GM20000 (cell line): ENCODE measurements at regions not wholly inside any gene's neighbourhood (a gene's known extent, or its start where the extent isn't known, plus 50 kb on each side); places are given as distances from the start of the nearest gene placed in this dataset.

Experiments used
- DNase-seq: peaks from one replicate; pipeline ENCODE4 v3.0.0; 2012; ENCODE audit warnings: low spot score
- TF ChIP-seq, protein P1 (sequence below): IDR thresholded peaks from 2 replicates; pipeline ENCODE4 v1.5.1; 2012; ENCODE audit warnings: mild to moderate bottlenecking, control low read depth; ENCODE audit errors: extremely low read depth, missing control alignments

DNA sequence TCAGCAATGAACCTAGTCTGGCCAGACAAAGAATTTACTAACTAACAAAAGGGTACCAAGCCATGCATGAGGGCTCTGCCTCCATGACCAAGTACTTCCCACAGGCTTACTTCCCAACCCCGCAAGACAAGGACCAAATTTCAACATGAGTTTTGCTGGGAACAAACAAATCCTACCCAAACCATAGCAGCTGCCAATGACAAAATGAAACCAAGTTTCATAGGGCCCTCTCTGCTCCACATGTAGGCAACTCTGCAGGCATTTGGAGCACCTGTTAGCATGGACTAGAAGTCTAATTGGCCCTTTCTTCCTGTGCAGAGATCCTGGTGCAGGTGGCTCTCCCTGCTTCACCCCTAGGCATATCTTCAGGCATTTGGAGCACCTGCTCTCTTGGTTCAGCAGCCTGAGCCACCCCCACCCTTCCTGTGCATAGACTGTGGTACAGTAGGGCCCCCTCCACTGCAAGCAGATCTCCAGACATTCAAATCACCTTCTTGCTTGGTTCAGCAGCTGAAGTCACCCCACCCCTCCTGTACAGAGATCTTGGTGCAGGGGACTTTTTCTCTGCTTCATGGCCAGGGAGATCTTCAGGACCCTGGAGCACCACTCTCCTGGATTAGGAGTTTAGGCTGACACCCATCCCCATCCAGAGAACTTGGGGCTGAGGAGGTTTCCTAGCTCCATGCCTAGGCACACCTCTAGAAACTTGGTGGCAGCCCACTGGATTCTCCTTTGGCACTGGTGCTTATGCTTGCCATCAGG, 308.7 kb downstream of the RPAP3 start:
- TF ChIP-seq, protein P1, sequence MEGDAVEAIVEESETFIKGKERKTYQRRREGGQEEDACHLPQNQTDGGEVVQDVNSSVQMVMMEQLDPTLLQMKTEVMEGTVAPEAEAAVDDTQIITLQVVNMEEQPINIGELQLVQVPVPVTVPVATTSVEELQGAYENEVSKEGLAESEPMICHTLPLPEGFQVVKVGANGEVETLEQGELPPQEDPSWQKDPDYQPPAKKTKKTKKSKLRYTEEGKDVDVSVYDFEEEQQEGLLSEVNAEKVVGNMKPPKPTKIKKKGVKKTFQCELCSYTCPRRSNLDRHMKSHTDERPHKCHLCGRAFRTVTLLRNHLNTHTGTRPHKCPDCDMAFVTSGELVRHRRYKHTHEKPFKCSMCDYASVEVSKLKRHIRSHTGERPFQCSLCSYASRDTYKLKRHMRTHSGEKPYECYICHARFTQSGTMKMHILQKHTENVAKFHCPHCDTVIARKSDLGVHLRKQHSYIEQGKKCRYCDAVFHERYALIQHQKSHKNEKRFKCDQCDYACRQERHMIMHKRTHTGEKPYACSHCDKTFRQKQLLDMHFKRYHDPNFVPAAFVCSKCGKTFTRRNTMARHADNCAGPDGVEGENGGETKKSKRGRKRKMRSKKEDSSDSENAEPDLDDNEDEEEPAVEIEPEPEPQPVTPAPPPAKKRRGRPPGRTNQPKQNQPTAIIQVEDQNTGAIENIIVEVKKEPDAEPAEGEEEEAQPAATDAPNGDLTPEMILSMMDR, result no peak
- DNase-seq, result no peak

DNA sequence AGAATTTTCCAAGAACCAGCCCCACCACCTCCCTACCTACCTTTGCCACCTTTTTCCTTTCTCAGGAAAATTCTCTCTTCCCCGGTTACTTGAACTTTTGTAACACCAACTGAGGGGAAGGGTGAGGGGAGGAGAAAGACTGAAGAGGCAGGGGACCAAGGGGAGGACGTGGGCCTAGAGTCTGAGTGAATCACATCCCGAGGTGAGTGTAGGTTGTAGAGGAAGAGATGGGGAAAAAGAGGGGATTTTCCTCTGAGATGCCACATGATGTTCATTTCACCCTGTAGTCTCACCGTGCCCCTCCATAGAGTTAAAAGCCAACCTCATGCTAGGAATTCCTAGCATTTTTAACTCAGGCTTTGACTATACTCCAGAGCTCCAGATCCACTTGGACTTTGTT, 311.8 kb downstream of the RPAP3 start:
- no peak for DNase-seq
- TF ChIP-seq, protein P1, result no peak

DNA sequence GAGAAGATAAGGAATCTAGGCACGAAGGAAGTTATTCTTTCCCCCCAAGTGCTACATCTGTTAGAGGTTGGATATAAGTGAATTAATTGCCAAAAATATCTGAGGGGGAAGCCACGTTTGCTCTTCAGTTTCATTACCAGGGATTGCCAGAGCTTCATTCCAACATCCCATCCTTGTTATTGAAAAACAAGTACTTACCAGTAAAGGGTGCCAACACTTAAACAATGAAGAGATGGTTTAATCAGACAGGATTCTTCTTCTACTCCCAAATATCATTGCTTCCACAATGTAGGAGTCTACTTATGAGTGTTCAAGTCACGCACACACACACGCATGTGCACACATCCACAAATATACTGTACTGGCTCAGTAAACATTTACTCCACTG, 312.4 kb downstream of the RPAP3 start:
- DNase-seq, result no peak
- TF ChIP-seq, protein P1, result no peak

DNA sequence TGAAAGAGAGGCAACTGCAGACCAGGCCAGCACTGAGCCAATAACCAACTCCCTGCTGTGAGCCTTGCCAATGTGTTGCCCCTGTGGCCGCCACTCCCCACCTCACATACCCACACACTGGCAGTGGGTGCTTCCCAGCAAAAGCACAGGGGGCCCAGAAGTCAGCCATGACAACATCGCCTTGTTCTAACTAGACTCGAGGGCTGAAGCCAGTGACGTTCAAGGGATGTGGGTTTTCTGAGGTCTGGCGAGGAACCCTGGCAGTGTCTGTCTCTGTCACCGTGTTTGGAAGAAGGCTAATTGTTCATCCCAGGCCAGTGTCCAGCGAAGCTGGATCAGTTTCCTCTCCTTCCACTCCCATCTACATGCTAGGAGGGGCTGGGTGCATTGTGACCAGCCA, 311.8 kb upstream of the AMIGO2 start:
- TF ChIP-seq, protein P1, result no peak
- no peak for DNase-seq

DNA sequence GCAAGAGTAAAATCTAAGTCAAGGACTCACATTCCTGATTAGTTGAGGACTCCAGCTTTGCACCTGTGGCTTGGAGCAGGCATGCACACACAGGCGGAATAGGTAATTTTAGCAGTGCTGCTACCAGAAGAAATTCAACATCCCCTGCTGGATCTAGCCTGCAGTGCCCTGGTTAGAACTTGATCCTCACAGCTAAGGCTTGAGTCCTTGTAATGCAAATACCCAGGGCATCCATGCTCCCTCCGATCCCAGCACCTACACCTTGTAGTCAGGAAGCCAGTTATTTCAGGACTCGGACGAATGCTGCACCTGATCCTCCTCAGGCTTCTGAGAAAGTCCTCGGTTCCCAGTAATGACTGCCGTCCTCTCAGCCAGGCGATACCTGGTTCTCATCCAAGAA, 309.0 kb upstream of the AMIGO2 start:
- no peak for DNase-seq
- TF ChIP-seq, protein P1, result no peak

DNA sequence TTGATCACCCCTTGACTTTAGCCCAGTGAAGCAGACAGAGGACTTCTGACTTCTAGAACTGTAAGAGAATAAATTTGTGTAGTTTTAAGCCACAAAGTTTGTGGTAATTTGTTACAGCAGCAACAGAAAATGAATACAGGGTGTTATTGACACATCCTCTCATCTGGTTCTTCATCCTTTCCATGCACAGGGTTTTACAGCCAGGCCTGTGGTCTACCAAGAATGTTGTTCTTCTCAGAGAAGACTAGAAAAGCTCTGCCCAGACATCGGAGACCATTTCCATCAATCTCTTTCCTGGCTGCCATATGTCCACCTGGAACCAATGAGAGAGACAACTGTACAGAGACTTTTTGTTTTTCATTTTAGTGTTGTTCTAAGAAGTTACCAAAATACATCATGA, 308.2 kb upstream of the AMIGO2 start:
- no peak for DNase-seq
- TF ChIP-seq, protein P1, result no peak

DNA sequence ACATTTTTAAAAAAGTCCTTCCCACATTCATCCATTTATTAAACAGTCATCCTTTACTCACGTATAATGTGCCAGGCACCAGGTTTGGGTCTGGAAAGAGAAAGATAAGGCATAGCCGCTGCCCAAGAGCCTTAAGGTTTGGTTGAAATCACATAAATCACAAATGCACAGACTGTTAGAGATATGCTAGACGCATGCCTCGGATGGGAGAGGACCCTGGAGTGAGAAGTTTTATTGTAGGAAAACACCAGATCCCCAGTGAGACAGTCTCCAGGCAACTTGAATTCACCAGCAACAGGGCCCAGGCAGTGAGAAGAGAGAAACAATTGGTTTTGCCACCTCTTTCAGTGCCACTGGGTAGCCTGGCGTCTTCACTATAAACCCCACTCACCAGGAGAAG, 305.9 kb upstream of the AMIGO2 start:
- TF ChIP-seq, protein P1, result no peak
- no peak for DNase-seq
